ENCODE measurements at regions not wholly inside any gene's neighbourhood (a gene's known extent, or its start where the extent isn't known, plus 50 kb on each side); places are given as distances from the start of the nearest gene placed in this dataset.

GRCh38 chr7:79822620-79823240, 311.9 kb upstream of the GNAI1 start:
- Histone ChIP-seq H4K20me1 (ENCODE audit: insufficient read depth, low read length, poor library complexity, severe bottlenecking) (no peaks in the 10 kb centered on the region), H3F3A (ENCODE audit: low read depth) (no peaks in the 10 kb centered on the region), H3K27me3 (ENCODE audit: insufficient read depth, low read length, poor library complexity, severe bottlenecking) (no peaks in the 10 kb centered on the region), H3K4me3 (ENCODE audit: low read length, poor library complexity, severe bottlenecking) (no peak overlapping the region), H2AFZ (ENCODE audit: low read length) (no peak overlapping the region), H3K79me2 (ENCODE audit: insufficient read depth, low read length) (no peaks in the 10 kb centered on the region), H3K36me3 (ENCODE audit: insufficient read depth, low read length) (no peaks in the 10 kb centered on the region), H3K4me1 (ENCODE audit: insufficient read depth, low read length, poor library complexity, severe bottlenecking) (no peaks in the 10 kb centered on the region), H3K4me2 (ENCODE audit: low read depth, low read length, poor library complexity, severe bottlenecking) (no peak overlapping the region), H3K9me3 (ENCODE audit: insufficient read depth, low read depth, low read length) (no peaks in the 10 kb centered on the region), H3K9ac (ENCODE audit: low read depth, low read length, poor library complexity, severe bottlenecking) (no peak overlapping the region), H3K9me2 (replicated peaks; ENCODE audit: low read depth, low read length) (no peaks in the 10 kb centered on the region; the same call in 1 of the 2 replicates)
- TF ChIP-seq CTCF (conservative IDR thresholded peaks at IDR 0.05; ENCODE audit: low read length) (no peak), EZH2phosphoT487 (IDR thresholded peaks at IDR 0.05; ENCODE audit: borderline replicate concordance) (no peak)

GRCh38 chr7:79820387-79820786, 314.2 kb upstream of the GNAI1 start:
- TF ChIP-seq CTCF (conservative IDR thresholded peaks at IDR 0.05; ENCODE audit: low read length) (no peak), EZH2phosphoT487 (IDR thresholded peaks at IDR 0.05; ENCODE audit: borderline replicate concordance) (no peak)
- H3K27me3 ChIP-seq (ENCODE audit: insufficient read depth, low read length, poor library complexity, severe bottlenecking), result no peaks in the 10 kb centered on the region
- H3K36me3 ChIP-seq (ENCODE audit: insufficient read depth, low read length), result no peaks in the 10 kb centered on the region
- no peak overlapping the region for H3K9ac ChIP-seq (ENCODE audit: low read depth, low read length, poor library complexity, severe bottlenecking)
- H3F3A ChIP-seq (ENCODE audit: low read depth), result no peaks in the 10 kb centered on the region
- H2AFZ ChIP-seq (ENCODE audit: low read length), result peak overlapping the region; percentile 54; the same call in 1 of the 2 replicates
- H3K9me2 ChIP-seq (replicated peaks; ENCODE audit: low read depth, low read length), result no peaks in the 10 kb centered on the region; the same call in 1 of the 2 replicates
- H3K9me3 ChIP-seq (ENCODE audit: insufficient read depth, low read depth, low read length), result no peaks in the 10 kb centered on the region
- H3K4me1 ChIP-seq (ENCODE audit: insufficient read depth, low read length, poor library complexity, severe bottlenecking), result no peaks in the 10 kb centered on the region
- no peaks in the 10 kb centered on the region for H4K20me1 ChIP-seq (ENCODE audit: insufficient read depth, low read length, poor library complexity, severe bottlenecking)
- no peak overlapping the region for H3K4me2 ChIP-seq (ENCODE audit: low read depth, low read length, poor library complexity, severe bottlenecking)
- no peak overlapping the region for H3K4me3 ChIP-seq (ENCODE audit: low read length, poor library complexity, severe bottlenecking)
- no peaks in the 10 kb centered on the region for H3K79me2 ChIP-seq (ENCODE audit: insufficient read depth, low read length)

- Histone ChIP-seq H3F3A (ENCODE audit: low read depth) (no peaks in the 10 kb centered on the region), H3K4me3 (ENCODE audit: low read length, poor library complexity, severe bottlenecking) (no peak overlapping the region), H3K36me3 (ENCODE audit: insufficient read depth, low read length) (no peaks in the 10 kb centered on the region), H3K9me3 (ENCODE audit: insufficient read depth, low read depth, low read length) (no peaks in the 10 kb centered on the region), H4K20me1 (ENCODE audit: insufficient read depth, low read length, poor library complexity, severe bottlenecking) (no peaks in the 10 kb centered on the region), H3K9ac (ENCODE audit: low read depth, low read length, poor library complexity, severe bottlenecking) (no peak overlapping the region), H3K27me3 (ENCODE audit: insufficient read depth, low read length, poor library complexity, severe bottlenecking) (no peaks in the 10 kb centered on the region), H2AFZ (ENCODE audit: low read length) (no peak overlapping the region), H3K4me1 (ENCODE audit: insufficient read depth, low read length, poor library complexity, severe bottlenecking) (no peaks in the 10 kb centered on the region), H3K79me2 (ENCODE audit: insufficient read depth, low read length) (no peaks in the 10 kb centered on the region), H3K4me2 (ENCODE audit: low read depth, low read length, poor library complexity, severe bottlenecking) (no peak overlapping the region), H3K9me2 (replicated peaks; ENCODE audit: low read depth, low read length) (no peaks in the 10 kb centered on the region)
- no peak for TF ChIP-seq EZH2phosphoT487 (IDR thresholded peaks at IDR 0.05; ENCODE audit: borderline replicate concordance)
- no peak for TF ChIP-seq CTCF (conservative IDR thresholded peaks at IDR 0.05; ENCODE audit: low read length)
Measured at GRCh38 chr7:79810916-79811315, 323.7 kb upstream of the GNAI1 start.
